ENCODE measurements at regions not wholly inside any gene's neighbourhood (a gene's known extent, or its start where the extent isn't known, plus 50 kb on each side); places are given as distances from the start of the nearest gene placed in this dataset.

DNA sequence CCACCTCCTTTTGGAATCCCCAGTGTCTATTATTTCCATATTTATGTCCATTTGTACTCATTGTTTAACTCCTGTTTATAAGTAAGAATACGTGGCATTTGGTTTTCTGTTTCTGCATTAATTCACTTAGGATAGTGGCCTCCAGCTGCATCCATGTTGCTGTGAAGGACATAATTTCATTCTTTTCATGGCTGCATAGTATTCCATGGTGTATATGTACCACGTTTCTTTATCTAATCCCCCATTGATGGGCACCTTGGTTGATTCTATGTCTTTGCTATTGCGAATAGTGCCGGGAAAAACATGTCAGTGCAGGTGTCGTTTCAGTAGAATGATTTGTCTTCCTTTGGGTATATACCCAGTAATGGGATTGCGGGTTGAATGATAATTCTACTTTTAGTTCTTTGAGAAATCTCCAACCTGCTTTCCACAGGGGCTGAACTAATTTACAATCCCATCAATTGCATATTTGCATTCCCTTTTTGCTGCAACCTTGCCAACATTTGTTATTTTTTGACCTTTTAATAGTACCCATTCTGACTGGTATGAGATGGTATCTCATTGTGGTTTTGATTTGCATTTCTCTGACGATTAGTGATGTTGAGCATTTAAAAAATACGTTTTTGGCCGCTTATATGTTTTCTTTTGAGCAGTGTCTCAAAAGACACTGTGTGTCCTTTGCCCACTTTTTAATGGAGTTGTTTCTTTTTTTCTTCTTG lies 373.2 kb upstream of the TNRC6C start:
- Histone ChIP-seq H3K4me3 (ENCODE audit: low read depth in 1 of 2, low read length in 2 of 2) (no peak overlapping the region), H3K4me1 (ENCODE audit: insufficient read depth, low read length) (no peaks in the 10 kb centered on the region), H3K9ac (ENCODE audit: low read length) (no peak overlapping the region), H3K27me3 (ENCODE audit: control insufficient read depth in 1 of 2, insufficient read depth in 2 of 2, low read length in 2 of 2) (no peaks in the 10 kb centered on the region), H3K27ac (ENCODE audit: low read depth, low read length) (no peak overlapping the region), H3K9me3 (ENCODE audit: low read length) (no peaks in the 10 kb centered on the region), H3K36me3 (ENCODE audit: insufficient read depth, low read length) (no peaks in the 10 kb centered on the region)

DNA sequence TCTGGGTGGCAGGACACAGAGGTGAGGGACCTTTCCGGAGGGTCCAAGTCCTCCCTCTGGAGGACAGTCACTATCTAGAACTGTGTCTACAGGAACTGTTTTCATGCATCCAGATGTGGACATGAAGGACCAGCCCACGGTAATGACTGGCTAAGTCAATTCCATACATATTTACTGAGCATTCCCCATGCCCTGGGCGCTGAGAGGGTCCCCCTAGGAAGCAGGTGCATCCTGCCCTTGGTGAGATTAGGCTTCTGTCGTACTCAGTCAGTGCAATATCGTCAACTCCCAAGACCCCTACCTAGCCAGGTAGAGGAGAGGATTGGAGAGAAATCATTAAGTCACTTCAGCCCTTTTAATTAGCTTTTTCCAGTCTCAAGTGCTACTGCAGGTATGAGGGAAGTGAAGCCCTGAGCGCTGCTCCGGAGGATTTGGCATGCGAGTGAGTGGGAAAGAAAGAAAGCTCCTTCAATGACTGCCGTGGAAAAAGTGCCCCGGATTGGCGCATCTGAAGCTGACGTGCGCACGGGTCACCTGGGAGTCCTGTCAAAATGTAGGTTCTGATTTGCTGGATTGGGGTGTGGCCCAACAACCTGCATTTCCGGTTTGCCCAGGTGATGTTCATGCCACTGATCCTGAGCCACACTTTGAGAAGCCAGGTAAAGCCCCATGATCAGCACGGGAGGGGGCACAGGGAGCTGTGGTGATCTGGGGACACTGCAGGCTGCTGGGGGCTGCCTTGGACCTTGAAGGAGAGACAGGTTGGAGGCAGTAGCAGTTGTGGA lies 367.4 kb upstream of the TNRC6C start:
- Histone ChIP-seq H3K9me3 (ENCODE audit: low read length) (no peaks in the 10 kb centered on the region), H3K36me3 (ENCODE audit: insufficient read depth, low read length) (no peaks in the 10 kb centered on the region), H3K27ac (ENCODE audit: low read depth, low read length) (no peak overlapping the region), H3K9ac (ENCODE audit: low read length) (no peak overlapping the region), H3K4me1 (ENCODE audit: insufficient read depth, low read length) (no peaks in the 10 kb centered on the region), H3K4me3 (ENCODE audit: low read depth in 1 of 2, low read length in 2 of 2) (no peak overlapping the region), H3K27me3 (ENCODE audit: control insufficient read depth in 1 of 2, insufficient read depth in 2 of 2, low read length in 2 of 2) (no peaks in the 10 kb centered on the region)

DNA sequence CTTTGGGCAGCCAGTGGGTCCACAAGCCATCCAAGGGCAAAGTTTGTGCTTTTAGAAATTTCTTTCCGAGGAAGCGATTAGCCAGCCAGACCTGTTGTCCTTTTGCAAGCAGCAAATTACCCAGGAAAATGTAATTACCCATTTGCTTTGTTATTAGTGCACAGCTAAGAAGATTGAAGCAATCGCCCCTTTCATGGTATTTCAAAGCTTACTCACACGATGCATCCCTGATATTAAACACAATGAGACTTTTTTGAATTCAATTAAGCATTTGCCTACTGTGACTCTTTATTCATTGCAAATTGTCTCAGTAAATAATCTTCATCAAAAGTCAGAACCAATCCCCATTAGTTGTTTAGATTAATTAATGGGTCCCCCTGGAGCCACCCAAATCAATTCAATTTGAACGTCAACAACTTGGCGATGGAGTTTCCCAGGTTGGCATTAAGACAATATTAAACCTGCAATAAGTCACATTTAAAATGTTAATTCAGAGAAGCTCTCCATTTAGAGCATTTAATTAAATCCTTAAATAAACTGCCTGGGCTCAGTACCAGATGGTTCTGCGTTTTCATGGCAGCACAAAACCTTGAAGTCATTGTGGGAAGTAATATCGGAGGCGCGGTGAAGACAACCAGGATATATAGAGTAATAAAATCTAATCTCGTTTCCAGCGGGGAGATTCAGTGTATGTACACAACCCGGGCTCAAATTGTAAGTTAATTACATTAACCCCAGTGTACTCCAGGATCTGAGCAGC lies 366.2 kb upstream of the TNRC6C start:
- H3K4me3 ChIP-seq (ENCODE audit: low read depth in 1 of 2, low read length in 2 of 2): no peak overlapping the region
- no peaks in the 10 kb centered on the region for H3K4me1 ChIP-seq (ENCODE audit: insufficient read depth, low read length)
- no peaks in the 10 kb centered on the region for H3K27me3 ChIP-seq (ENCODE audit: control insufficient read depth in 1 of 2, insufficient read depth in 2 of 2, low read length in 2 of 2)
- no peak overlapping the region for H3K9ac ChIP-seq (ENCODE audit: low read length)
- H3K36me3 ChIP-seq (ENCODE audit: insufficient read depth, low read length): no peaks in the 10 kb centered on the region
- no peaks in the 10 kb centered on the region for H3K9me3 ChIP-seq (ENCODE audit: low read length)
- no peak overlapping the region for H3K27ac ChIP-seq (ENCODE audit: low read depth, low read length)

DNA sequence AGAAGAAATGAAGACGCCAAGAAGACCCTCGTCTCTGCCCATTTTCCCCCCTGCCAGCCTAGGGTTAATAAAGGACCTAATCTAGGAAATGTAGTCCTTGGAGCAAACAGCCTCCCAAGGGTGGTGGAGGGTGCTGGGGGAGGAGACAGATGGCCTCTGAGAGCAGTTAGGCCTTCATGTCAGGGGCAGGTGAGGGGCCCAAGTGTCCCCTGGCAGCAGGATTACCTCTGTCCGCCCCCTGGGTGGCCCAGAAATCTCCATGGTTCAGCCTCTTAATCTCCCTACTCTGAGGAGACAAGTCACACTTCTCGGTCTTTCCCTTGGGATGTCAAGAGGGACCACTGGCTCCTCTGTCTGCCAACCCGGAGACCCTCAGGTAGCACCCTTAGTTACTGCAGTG lies 365.4 kb upstream of the TNRC6C start:
- Histone ChIP-seq H3K27me3 (ENCODE audit: control insufficient read depth in 1 of 2, insufficient read depth in 2 of 2, low read length in 2 of 2) (no peaks in the 10 kb centered on the region), H3K9me3 (ENCODE audit: low read length) (no peaks in the 10 kb centered on the region), H3K36me3 (ENCODE audit: insufficient read depth, low read length) (no peaks in the 10 kb centered on the region), H3K4me1 (ENCODE audit: insufficient read depth, low read length) (no peaks in the 10 kb centered on the region), H3K27ac (ENCODE audit: low read depth, low read length) (no peak overlapping the region), H3K4me3 (ENCODE audit: low read depth in 1 of 2, low read length in 2 of 2) (no peak overlapping the region), H3K9ac (ENCODE audit: low read length) (no peak overlapping the region)

DNA sequence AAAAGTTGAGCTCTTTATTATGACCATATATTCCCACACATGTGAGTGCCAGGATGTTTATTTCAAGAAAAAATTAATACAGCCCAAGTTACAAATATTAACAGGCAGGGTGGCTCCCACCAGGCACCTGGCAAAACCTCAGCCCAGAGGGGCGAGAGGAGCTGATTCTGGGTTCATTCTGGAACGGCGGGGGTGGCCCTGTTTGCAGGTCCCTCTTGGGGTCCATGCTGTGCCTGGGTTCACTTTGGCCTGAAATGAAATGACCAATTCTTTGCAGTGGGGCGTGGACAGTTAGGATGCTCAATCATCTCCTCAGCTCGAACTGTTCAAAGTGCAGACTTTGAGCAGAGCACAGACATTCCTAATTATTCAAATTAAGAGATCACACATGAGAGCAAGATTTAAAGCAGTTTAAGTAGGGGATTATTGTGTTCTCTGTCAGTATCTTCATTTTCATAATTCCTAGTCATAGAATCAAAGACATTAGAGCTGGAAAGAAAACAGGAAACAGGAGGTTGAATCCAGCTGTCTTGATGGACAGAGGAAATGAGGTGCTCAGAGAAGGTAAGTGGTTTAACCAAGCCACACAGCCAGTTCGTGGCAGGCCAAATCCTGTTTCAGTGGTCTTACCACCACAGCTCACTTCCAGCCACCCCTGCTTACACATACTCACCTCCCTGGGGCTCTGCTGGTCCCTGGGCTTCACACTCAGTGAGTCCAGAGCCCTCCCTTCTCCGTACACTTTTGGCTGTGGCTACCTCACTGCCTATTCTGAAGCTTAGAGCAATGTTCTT lies 363.9 kb upstream of the TNRC6C start:
- no peaks in the 10 kb centered on the region for H3K36me3 ChIP-seq (ENCODE audit: insufficient read depth, low read length)
- H3K4me1 ChIP-seq (ENCODE audit: insufficient read depth, low read length): no peaks in the 10 kb centered on the region
- H3K27me3 ChIP-seq (ENCODE audit: control insufficient read depth in 1 of 2, insufficient read depth in 2 of 2, low read length in 2 of 2): no peaks in the 10 kb centered on the region
- no peak overlapping the region for H3K27ac ChIP-seq (ENCODE audit: low read depth, low read length)
- no peak overlapping the region for H3K4me3 ChIP-seq (ENCODE audit: low read depth in 1 of 2, low read length in 2 of 2)
- H3K9ac ChIP-seq (ENCODE audit: low read length): no peak overlapping the region
- H3K9me3 ChIP-seq (ENCODE audit: low read length): no peaks in the 10 kb centered on the region

GRCh38 chr17:77596491-77597417 lies 361.7 kb upstream of the TNRC6C start:
- no peaks in the 10 kb centered on the region for H3K36me3 ChIP-seq (ENCODE audit: insufficient read depth, low read length)
- no peaks in the 10 kb centered on the region for H3K27me3 ChIP-seq (ENCODE audit: control insufficient read depth in 1 of 2, insufficient read depth in 2 of 2, low read length in 2 of 2)
- H3K27ac ChIP-seq (ENCODE audit: low read depth, low read length): no peak overlapping the region
- H3K4me3 ChIP-seq (ENCODE audit: low read depth in 1 of 2, low read length in 2 of 2): no peak overlapping the region
- peaks cover 13% of the 10 kb centered on the region for H3K4me1 ChIP-seq (ENCODE audit: insufficient read depth, low read length)
- H3K9ac ChIP-seq (ENCODE audit: low read length): no peak overlapping the region
- peaks cover 3% of the 10 kb centered on the region for H3K9me3 ChIP-seq (ENCODE audit: low read length)

GRCh38 chr17:77597418-77598240 lies 360.9 kb upstream of the TNRC6C start:
- Histone ChIP-seq H3K36me3 (ENCODE audit: insufficient read depth, low read length) (no peaks in the 10 kb centered on the region), H3K9ac (ENCODE audit: low read length) (no peak overlapping the region), H3K9me3 (ENCODE audit: low read length) (peaks cover 3% of the 10 kb centered on the region), H3K4me1 (ENCODE audit: insufficient read depth, low read length) (peaks cover 22% of the 10 kb centered on the region), H3K27me3 (ENCODE audit: control insufficient read depth in 1 of 2, insufficient read depth in 2 of 2, low read length in 2 of 2) (no peaks in the 10 kb centered on the region), H3K27ac (ENCODE audit: low read depth, low read length) (no peak overlapping the region), H3K4me3 (ENCODE audit: low read depth in 1 of 2, low read length in 2 of 2) (no peak overlapping the region)

GRCh38 chr17:77598241-77598620 lies 360.3 kb upstream of the TNRC6C start:
- H3K9ac ChIP-seq (ENCODE audit: low read length): no peak overlapping the region
- H3K4me1 ChIP-seq (ENCODE audit: insufficient read depth, low read length): peaks cover 28% of the 10 kb centered on the region
- no peak overlapping the region for H3K4me3 ChIP-seq (ENCODE audit: low read depth in 1 of 2, low read length in 2 of 2)
- no peaks in the 10 kb centered on the region for H3K27me3 ChIP-seq (ENCODE audit: control insufficient read depth in 1 of 2, insufficient read depth in 2 of 2, low read length in 2 of 2)
- no peak overlapping the region for H3K27ac ChIP-seq (ENCODE audit: low read depth, low read length)
- peaks cover 3% of the 10 kb centered on the region for H3K9me3 ChIP-seq (ENCODE audit: low read length)
- no peaks in the 10 kb centered on the region for H3K36me3 ChIP-seq (ENCODE audit: insufficient read depth, low read length)

GRCh38 chr17:77599699-77600098 lies 358.8 kb upstream of the TNRC6C start:
- H3K4me3 ChIP-seq (ENCODE audit: low read depth in 1 of 2, low read length in 2 of 2): no peak overlapping the region
- no peak overlapping the region for H3K27ac ChIP-seq (ENCODE audit: low read depth, low read length)
- peaks cover 3% of the 10 kb centered on the region for H3K9me3 ChIP-seq (ENCODE audit: low read length)
- H3K36me3 ChIP-seq (ENCODE audit: insufficient read depth, low read length): no peaks in the 10 kb centered on the region
- H3K9ac ChIP-seq (ENCODE audit: low read length): no peak overlapping the region
- peaks cover 32% of the 10 kb centered on the region for H3K4me1 ChIP-seq (ENCODE audit: insufficient read depth, low read length)
- H3K27me3 ChIP-seq (ENCODE audit: control insufficient read depth in 1 of 2, insufficient read depth in 2 of 2, low read length in 2 of 2): no peaks in the 10 kb centered on the region

DNA sequence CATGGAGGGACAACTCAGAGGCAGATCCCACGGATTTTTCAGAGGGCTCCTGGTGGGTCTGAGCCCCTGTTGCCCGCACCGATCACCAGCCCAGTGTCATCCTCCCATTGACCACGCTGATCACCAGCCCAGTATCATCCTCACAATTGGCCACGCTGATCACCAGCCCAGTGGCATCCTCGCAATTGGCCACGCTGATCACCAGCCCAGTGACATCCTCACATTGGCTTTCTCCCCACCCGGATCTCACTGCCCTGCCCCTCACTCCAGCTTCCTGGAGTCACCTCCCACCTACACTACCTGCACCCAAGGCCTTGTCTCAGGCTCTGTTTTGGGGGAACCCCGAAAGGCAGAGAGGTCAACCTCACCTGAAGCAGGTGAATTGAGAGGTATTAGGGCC lies 358.2 kb upstream of the TNRC6C start:
- Histone ChIP-seq H3K4me3 (ENCODE audit: low read depth in 1 of 2, low read length in 2 of 2) (no peak overlapping the region), H3K4me1 (ENCODE audit: insufficient read depth, low read length) (peaks cover 32% of the 10 kb centered on the region), H3K27ac (ENCODE audit: low read depth, low read length) (no peak overlapping the region), H3K36me3 (ENCODE audit: insufficient read depth, low read length) (no peaks in the 10 kb centered on the region), H3K27me3 (ENCODE audit: control insufficient read depth in 1 of 2, insufficient read depth in 2 of 2, low read length in 2 of 2) (no peaks in the 10 kb centered on the region), H3K9ac (ENCODE audit: low read length) (no peak overlapping the region), H3K9me3 (ENCODE audit: low read length) (peaks cover 3% of the 10 kb centered on the region)

All from muscle layer of colon (tissue), 2 donors.